ENCODE measurements at regions not wholly inside any gene's neighbourhood (a gene's known extent, or its start where the extent isn't known, plus 50 kb on each side); places are given as distances from the start of the nearest gene placed in this dataset.
"Not testable (repeated sequence)": the region's sequence is repeated elsewhere in the genome, so short reads cannot be mapped to it uniquely, and the experiment has no call there.

DNA sequence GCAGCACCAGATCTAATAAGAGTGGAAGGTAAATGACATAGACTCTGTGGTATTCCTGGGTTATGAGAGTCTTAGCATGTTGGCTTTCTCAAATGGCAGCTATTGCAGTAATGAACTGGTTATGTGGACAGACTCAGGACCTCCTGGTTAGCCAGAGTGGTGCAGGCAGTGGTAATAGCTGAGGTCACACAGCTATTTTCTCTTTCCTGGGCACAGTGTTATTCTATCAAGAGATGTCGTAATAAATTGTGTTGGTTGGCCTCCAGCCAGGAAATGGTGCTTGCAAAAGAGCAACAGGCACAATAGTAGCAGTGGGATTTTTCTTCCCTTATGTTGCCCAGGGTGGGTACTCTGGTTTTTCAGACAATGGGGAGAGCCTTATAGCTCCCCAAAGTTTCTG lies 279.2 kb upstream of the FGF16 start:
- H3K36me3 Mint-ChIP-seq, result no peaks in the 10 kb centered on the region
- H3K9me3 Mint-ChIP-seq, result no peaks in the 10 kb centered on the region
- ATAC-seq (no peak), DNase-seq (ENCODE audit: low spot score in 2 of 2) (no peak)
- H3K4me3 Mint-ChIP-seq, result no peak overlapping the region
- H3K4me1 Mint-ChIP-seq, result no peaks in the 10 kb centered on the region
- H3K27ac Mint-ChIP-seq, result no peak overlapping the region

GRCh38 chrX:77174680-77175519 lies 272.3 kb upstream of the FGF16 start:
- DNase-seq (ENCODE audit: low spot score in 2 of 2), result no peak
- H3K4me3 Mint-ChIP-seq, result no peak overlapping the region

DNA sequence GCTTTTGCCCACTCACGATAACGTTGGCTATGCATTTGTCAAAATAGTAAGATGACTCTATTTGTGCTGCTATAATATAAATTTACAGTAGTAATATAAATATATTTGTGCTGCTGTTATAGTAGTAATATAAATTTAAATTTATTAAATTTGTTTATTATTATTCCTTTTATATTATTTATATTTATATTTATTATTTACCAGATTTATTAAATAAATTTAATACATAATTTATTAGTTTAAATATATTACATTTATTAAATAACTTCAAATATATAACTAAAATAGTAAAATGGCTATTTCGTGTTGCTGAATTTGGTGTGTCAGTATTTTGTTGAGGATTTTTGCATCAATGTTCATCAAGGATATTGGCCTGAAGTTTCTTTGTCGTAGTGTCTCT lies 246.5 kb upstream of the FGF16 start:
- Mint-ChIP-seq H3K4me3 (no peak overlapping the region), H3K27ac (no peak overlapping the region), H3K36me3 (no peaks in the 10 kb centered on the region), H3K9me3 (peaks cover 2% of the 10 kb centered on the region), H3K4me1 (no peaks in the 10 kb centered on the region)
- ATAC-seq, result no peak
- no peak for DNase-seq (ENCODE audit: low spot score in 2 of 2)

More at GRCh38 chrX:77174680-77175519, 272.3 kb upstream of the FGF16 start:
- Mint-ChIP-seq H3K4me1 (no peaks in the 10 kb centered on the region), H3K36me3 (no peaks in the 10 kb centered on the region), H3K9me3 (peaks cover 6% of the 10 kb centered on the region), H3K27ac (no peak overlapping the region)
- ATAC-seq, result no peak

DNA sequence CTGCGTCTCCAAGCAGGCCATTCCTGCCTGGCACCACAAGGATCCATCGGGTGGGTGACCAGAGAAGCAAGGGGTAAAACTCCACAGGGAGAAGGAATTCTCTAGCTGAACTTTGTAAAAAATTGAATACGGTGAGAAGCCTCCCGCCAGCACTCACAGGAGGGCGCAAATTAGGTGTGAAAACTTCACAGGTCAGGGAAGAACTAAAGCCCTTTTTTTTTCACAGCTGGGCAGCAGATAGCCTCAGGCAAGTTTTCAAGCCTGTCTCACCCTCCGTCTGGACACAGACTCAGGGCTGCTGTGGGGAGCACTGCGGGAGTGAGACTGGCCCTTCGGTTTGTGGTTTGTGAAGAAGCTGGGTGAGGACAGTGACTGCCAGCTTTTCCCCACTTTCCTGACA lies 224.1 kb upstream of the FGF16 start:
- no peak for ATAC-seq
- no peaks in the 10 kb centered on the region for H3K36me3 Mint-ChIP-seq
- no peaks in the 10 kb centered on the region for H3K4me1 Mint-ChIP-seq
- no peak overlapping the region for H3K4me3 Mint-ChIP-seq
- DNase-seq (ENCODE audit: low spot score in 2 of 2), result no peak
- H3K9me3 Mint-ChIP-seq, result peaks cover 3% of the 10 kb centered on the region
- no peak overlapping the region for H3K27ac Mint-ChIP-seq

DNA sequence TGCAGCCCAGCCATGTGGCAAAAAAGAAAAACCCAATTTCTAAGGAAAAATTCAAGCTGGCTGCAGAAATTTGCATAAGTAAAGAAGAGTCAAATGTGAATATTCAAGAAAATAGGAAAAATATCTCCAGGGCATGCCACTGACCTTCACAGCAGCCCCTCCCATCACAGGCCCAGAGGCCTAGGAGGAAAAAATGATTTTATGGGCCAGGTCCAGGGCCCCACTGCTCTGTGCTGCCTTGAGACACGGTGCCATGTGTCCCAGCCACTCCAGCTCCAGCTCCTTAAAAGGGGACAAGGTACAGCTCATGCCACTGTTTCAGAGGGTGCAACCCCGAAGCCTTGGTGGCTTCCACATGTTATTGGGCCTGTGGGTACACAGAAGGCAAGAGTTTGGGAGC lies 182.7 kb upstream of the FGF16 start:
- H3K9me3 Mint-ChIP-seq, result peaks cover 18% of the 10 kb centered on the region
- H3K4me1 Mint-ChIP-seq, result no peaks in the 10 kb centered on the region
- H3K36me3 Mint-ChIP-seq, result no peaks in the 10 kb centered on the region
- H3K4me3 Mint-ChIP-seq, result no peak overlapping the region
- DNase-seq (ENCODE audit: low spot score in 2 of 2), result no peak
- no peak for ATAC-seq
- H3K27ac Mint-ChIP-seq, result no peak overlapping the region

DNA sequence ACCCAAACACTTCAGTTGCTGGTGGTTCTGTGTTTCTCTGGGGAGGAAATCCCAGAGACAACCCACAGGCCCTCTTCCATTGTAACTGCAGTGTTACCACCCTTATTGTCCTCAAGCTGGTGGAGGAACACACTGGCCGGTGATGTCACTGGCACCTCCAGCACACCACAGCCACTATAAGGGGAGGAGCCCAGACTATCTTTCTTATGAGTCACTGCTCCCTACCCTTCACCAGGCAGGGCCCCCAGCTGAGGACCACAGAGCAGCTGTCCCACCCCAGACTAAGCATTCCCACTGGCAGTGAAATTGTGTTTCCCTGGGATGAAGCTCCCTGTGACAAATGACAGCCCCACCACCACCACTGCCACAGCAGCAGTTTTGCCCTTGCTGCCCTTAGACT lies 171.8 kb upstream of the FGF16 start:
- Mint-ChIP-seq H3K36me3 (no peaks in the 10 kb centered on the region), H3K27ac (no peak overlapping the region), H3K4me1 (no peaks in the 10 kb centered on the region), H3K4me3 (no peak overlapping the region), H3K9me3 (no peaks in the 10 kb centered on the region)
- DNase-seq (ENCODE audit: low spot score in 2 of 2) (no peak), ATAC-seq (no peak)

DNA sequence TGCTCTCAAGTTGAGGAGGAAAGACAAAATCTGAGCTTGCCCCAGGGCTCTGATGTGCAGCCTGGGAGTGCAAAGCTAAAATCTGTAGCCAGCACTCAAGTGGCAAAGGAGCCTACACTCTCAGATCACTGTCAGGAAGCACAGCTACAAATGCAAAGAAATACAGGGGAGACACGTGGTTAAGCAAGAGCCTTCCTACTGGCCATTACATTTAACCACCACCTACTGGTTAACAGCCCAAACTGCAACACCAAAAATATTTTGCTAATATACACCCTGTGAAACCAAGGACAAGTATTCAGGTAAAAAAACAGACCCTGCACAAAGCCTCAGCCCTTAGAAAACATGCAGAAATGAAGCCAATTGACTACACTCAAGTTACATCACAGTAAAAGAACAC lies 170.4 kb upstream of the FGF16 start:
- peaks cover 3% of the 10 kb centered on the region for H3K9me3 Mint-ChIP-seq
- no peak overlapping the region for H3K4me3 Mint-ChIP-seq
- no peak for DNase-seq (ENCODE audit: low spot score in 2 of 2)
- H3K4me1 Mint-ChIP-seq, result no peaks in the 10 kb centered on the region
- no peaks in the 10 kb centered on the region for H3K36me3 Mint-ChIP-seq
- ATAC-seq, result no peak
- H3K27ac Mint-ChIP-seq, result no peak overlapping the region

DNA sequence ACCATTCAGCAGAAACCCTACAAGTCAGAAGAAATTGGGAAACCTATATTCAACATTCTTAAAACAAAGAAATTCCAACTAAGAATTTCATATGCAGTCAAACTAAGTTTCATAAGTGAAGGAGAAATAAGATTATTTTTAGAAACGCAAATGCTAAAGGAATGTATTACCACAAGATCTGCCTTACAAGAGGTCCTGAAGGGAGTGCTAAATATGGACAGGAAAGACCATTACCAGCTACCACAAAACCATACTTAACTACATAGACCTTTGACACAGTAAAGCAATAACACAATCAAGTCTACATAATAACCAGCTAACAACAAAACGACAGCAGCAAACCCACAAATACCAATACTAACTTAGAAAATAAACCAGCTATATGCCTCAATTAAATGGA lies 169.3 kb upstream of the FGF16 start:
- Mint-ChIP-seq H3K4me1 (no peaks in the 10 kb centered on the region), H3K36me3 (no peaks in the 10 kb centered on the region)
- ATAC-seq, result no peak

DNA sequence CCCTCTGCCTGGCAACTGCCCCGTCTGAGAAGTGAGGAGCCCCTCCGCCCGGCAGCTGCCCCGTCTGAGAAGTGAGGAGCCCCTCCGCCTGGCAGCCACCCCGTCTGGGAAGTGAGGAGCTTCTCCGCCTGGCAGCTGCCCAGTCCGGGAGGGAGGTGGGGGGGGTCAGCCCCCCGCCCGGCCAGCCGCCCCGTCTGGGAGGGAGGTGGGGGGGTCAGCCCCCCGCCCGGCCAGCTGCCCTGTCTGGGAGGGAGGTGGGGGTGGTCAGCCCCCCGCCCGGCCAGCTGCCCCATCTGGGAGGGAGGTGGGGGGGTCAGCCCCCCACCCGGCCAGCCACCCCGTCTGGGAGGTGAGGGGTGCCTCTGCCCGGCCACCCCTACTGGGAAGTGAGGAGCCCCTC lies 167.8 kb upstream of the FGF16 start:
- H3K9me3 Mint-ChIP-seq; ATAC-seq; H3K4me1 Mint-ChIP-seq; H3K27ac Mint-ChIP-seq; H3K36me3 Mint-ChIP-seq; DNase-seq (ENCODE audit: low spot score in 2 of 2); H3K4me3 Mint-ChIP-seq: not testable (repeated sequence)

More for the DNA sequence above, 169.3 kb upstream of the FGF16 start:
- H3K4me3 Mint-ChIP-seq, result no peak overlapping the region
- DNase-seq (ENCODE audit: low spot score in 2 of 2), result no peak
- no peak overlapping the region for H3K27ac Mint-ChIP-seq
- peaks cover 3% of the 10 kb centered on the region for H3K9me3 Mint-ChIP-seq

DNA sequence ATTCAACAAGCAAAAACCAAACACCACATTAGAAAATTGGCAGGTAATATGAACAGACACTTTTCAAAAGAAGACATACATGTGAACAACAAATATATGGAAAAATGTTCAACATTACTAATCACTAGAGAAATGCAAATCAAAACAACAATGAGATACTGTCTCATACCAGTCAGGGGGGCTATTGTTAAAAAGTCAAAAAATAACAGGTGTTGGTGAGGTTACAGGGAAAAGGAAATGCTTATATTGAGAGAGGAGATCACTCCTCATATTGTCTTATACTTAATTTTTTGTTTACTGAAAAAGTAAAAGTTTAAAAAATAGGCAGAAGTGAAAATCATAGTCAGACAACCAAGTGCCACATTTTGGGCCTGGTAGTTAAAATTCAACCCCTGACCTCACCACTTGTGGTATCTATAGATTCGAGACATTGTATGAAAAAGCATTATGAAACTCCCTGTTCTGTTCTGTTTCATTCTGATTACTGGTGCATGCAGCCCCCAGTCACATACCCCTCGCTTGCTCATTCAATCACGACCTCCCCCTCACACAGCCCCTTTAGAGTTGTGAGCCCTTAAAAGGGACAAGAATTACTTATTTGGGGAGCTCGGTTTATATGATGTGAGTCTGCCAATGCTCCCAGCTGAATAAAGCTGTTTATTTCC lies 153.7 kb upstream of the FGF16 start:
- no peak overlapping the region for H3K27ac Mint-ChIP-seq
- no peak overlapping the region for H3K4me3 Mint-ChIP-seq
- DNase-seq (ENCODE audit: low spot score in 2 of 2) (no peak), ATAC-seq (no peak)
- H3K36me3 Mint-ChIP-seq, result no peaks in the 10 kb centered on the region
- no peaks in the 10 kb centered on the region for H3K9me3 Mint-ChIP-seq
- H3K4me1 Mint-ChIP-seq, result no peaks in the 10 kb centered on the region

- no peak overlapping the region for H3K4me3 Mint-ChIP-seq
- no peak for ATAC-seq
- H3K36me3 Mint-ChIP-seq, result no peaks in the 10 kb centered on the region
- H3K9me3 Mint-ChIP-seq, result no peaks in the 10 kb centered on the region
- DNase-seq (ENCODE audit: low spot score in 2 of 2), result no peak
- H3K27ac Mint-ChIP-seq, result no peak overlapping the region
- no peaks in the 10 kb centered on the region for H3K4me1 Mint-ChIP-seq
These were observed 148.9 kb upstream of the FGF16 start for GRCh38 chrX:77298296-77298695.

DNA sequence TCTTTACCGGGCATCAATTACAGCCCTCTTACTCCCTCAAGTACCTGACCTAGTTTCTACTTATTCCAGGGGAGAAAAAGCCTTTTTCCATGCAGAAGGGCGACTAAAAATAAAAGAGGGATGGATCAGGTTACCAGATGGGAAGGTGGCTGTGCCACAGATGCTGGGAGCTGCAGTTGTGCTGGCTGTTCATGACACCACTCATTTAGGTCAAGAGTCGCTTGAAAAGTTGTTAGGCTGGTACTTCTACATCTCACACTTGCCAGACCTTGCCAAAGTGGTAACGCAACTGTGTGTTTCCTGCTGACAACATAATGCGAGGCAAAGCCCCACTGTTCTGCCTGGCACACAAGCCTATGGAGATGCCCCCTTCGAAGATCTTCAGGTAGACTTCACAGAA lies 148.4 kb upstream of the FGF16 start:
- Mint-ChIP-seq H3K4me3 (no peak overlapping the region), H3K9me3 (no peaks in the 10 kb centered on the region), H3K36me3 (no peaks in the 10 kb centered on the region), H3K4me1 (no peaks in the 10 kb centered on the region), H3K27ac (no peak overlapping the region)
- ATAC-seq (no peak), DNase-seq (ENCODE audit: low spot score in 2 of 2) (no peak)

DNA sequence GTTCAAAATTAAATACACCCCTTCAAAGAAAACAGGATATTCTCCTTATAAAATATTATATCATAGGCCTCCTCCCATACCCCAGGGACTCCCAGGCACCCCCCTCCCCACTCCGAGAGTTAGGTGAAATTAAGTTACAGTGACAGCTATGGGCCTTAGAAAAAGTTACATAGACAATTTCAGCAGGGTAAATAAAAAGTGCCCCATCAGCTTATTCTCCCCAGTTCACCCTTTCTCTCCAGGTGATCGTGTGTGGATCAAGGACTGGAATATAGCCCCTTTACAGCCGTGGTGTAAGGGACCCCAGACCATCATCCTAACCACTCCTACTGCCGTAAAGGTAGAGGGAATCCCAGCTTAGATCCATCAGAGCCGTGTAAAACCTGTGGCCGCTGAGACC lies 147.6 kb upstream of the FGF16 start:
- peaks cover 5% of the 10 kb centered on the region for H3K9me3 Mint-ChIP-seq
- H3K27ac Mint-ChIP-seq, result no peak overlapping the region
- no peak overlapping the region for H3K4me3 Mint-ChIP-seq
- H3K36me3 Mint-ChIP-seq, result no peaks in the 10 kb centered on the region
- DNase-seq (ENCODE audit: low spot score in 2 of 2), result no peak
- ATAC-seq, result no peak
- H3K4me1 Mint-ChIP-seq, result no peaks in the 10 kb centered on the region

- no peak overlapping the region for H3K4me3 Mint-ChIP-seq
- no peaks in the 10 kb centered on the region for H3K9me3 Mint-ChIP-seq
- H3K36me3 Mint-ChIP-seq, result no peaks in the 10 kb centered on the region
- ATAC-seq (no peak), DNase-seq (ENCODE audit: low spot score in 2 of 2) (no peak)
- H3K27ac Mint-ChIP-seq, result no peak overlapping the region
- no peaks in the 10 kb centered on the region for H3K4me1 Mint-ChIP-seq
These were observed 105.2 kb upstream of the FGF16 start for GRCh38 chrX:77342004-77342403.

GRCh38 chrX:77346859-77347258 lies 100.3 kb upstream of the FGF16 start:
- Mint-ChIP-seq H3K4me1 (no peaks in the 10 kb centered on the region), H3K27ac (no peak overlapping the region), H3K36me3 (no peaks in the 10 kb centered on the region), H3K9me3 (peaks cover 8% of the 10 kb centered on the region), H3K4me3 (no peak overlapping the region)
- DNase-seq (ENCODE audit: low spot score in 2 of 2) (no peak), ATAC-seq (no peak)

GRCh38 chrX:77347572-77347971 lies 99.6 kb upstream of the FGF16 start:
- ATAC-seq (no peak), DNase-seq (ENCODE audit: low spot score in 2 of 2) (no peak)
- H3K9me3 Mint-ChIP-seq, result peaks cover 8% of the 10 kb centered on the region
- no peaks in the 10 kb centered on the region for H3K36me3 Mint-ChIP-seq
- no peaks in the 10 kb centered on the region for H3K4me1 Mint-ChIP-seq
- H3K27ac Mint-ChIP-seq, result no peak overlapping the region
- no peak overlapping the region for H3K4me3 Mint-ChIP-seq
